ENCODE measurements at regions not wholly inside any gene's neighbourhood (a gene's known extent, or its start where the extent isn't known, plus 50 kb on each side); places are given as distances from the start of the nearest gene placed in this dataset.

DNA sequence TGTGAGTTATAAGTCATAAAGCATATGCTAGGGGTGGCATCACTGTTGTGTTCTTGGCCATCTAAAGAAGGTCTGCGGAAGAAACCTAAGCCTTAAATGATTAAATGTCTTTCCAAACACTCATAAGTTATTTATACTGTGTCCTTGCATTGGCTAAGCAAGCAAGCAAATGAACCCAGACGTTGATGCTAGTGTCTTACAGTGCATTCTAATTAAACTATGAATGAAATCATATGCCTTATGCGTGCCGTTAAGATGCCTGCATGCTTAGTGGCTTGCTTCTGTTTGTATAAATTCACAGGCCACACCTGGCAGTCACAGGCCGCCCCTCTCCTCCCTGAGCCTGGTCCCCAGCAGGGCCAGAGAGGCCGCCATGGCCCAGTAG lies 49.9 kb downstream of the RIN2 start:
- in situ Hi-C loops (cut with HindIII; ENCODE audit: low pct_unique_long_range_greater_than_20kb, low sequenced_read_pairs) = loop anchor here (25.0 kb wide), 1 partner anchor 179 kb away; no protein-coding TSS in a partner anchor
- no peak for DNase-seq (ENCODE audit: low read depth, low spot score)

DNA sequence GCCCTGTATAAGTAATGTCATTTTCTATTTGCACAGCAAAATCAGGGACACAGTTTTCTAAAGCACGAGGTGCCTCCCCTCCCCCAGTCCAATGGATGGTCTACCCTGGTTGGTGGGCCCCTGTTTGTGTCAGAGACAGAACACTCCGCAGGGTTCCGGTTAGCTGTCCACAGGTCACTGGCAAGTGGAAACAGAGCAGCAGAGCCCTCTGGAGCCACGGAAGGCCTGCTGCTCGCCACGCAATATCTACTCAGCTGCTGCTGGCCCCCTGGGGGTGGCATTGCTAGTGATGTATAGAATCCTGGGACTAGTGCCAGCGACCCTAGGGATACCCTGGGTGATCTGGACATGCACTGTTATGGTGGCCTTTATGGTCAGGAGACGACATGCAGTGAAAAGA lies 50.4 kb downstream of the RIN2 start:
- DNase-seq (ENCODE audit: low read depth, low spot score) = no peak
- in situ Hi-C loops (cut with HindIII; ENCODE audit: low pct_unique_long_range_greater_than_20kb, low sequenced_read_pairs) = loop anchor here (25.0 kb wide), 1 partner anchor 179 kb away; no protein-coding TSS in a partner anchor

DNA sequence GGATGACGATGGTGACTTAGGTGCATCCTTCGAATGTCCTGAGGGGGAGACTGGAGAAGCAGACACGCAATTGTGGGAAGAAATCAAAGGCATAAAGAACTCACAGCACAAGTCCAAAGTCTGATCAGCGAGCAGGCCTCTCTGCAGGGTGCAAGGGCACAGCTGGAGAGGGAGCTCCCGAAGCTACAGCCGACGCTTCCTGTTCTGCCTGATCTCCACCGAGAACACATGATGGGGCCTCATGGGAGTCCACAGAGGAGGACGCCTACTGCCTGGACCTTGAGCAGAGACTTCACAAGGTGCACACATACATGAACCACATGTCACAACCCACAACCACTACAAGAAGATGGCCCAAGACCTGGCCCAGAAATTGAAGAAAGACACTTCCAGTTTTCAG lies 51.4 kb downstream of the RIN2 start:
- in situ Hi-C loops (cut with HindIII; ENCODE audit: low pct_unique_long_range_greater_than_20kb, low sequenced_read_pairs) = loop anchor here (25.0 kb wide), 1 partner anchor 178 kb away; no protein-coding TSS in a partner anchor
- no peak for DNase-seq (ENCODE audit: low read depth, low spot score)

DNA sequence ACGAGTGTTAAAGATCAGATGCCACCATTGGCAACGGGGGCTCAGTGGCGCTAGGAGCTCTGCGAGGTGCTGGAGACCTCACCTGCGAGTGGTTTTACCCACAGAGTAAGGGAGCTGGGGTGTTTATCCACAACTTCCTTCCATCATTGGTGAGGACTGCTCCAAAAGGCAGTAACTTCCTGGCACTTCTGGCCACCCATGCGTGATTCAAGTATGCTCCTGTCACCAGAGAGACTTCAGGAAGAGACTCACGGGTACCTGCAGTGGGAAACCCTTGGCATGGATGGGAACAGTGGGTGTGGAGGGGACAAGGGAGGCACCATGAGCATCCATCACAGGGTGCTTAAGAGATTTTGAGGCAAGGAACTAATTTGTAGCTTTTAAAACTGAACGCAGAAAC lies 53.2 kb downstream of the RIN2 start:
- in situ Hi-C loops (cut with HindIII; ENCODE audit: low pct_unique_long_range_greater_than_20kb, low sequenced_read_pairs) = loop anchor here (25.0 kb wide), 1 partner anchor 176 kb away; no protein-coding TSS in a partner anchor
- DNase-seq (ENCODE audit: low read depth, low spot score) = no peak

DNA sequence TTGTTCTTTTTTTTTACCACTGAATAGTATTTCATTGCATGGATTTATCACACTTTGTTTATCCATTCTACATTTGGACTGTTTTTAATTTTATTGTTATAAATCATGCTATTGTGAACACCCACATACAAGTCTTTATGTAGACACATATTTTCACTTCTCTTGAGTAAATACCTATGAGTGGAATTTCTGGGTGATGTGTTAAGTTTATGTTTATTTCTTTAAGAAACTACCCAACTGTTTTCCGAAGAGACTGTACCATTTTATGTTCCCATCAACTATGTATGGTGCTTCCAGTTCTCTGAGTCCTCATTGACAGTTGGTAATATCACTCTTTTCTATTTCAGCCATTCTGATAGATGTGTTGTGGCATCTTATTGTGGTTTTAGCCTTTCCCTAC lies 54.0 kb downstream of the RIN2 start:
- in situ Hi-C loops (cut with HindIII; ENCODE audit: low pct_unique_long_range_greater_than_20kb, low sequenced_read_pairs) = loop anchor here (25.0 kb wide), 1 partner anchor 175 kb away; no protein-coding TSS in a partner anchor
- no peak for DNase-seq (ENCODE audit: low read depth, low spot score)

DNA sequence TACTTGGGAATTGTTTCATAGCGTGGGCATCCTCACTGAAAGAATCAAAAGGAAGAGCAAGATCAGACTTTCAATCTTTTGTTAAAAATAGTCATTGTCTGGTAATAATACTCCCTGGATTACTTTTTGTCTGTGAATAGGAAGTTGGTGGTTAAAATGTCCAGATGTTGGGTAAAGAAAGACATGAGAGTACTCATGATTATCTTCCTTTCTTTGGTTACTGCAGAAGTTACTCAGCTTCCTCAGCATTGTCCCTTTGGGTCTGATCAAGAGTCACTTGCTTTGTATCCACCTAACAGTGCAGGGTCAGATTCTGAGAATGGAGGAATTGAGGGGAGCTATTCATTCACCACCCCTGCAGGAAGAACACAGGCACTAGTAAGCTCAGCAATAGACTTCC lies 54.6 kb downstream of the RIN2 start:
- no peak for DNase-seq (ENCODE audit: low read depth, low spot score)
- in situ Hi-C loops (cut with HindIII; ENCODE audit: low pct_unique_long_range_greater_than_20kb, low sequenced_read_pairs) = loop anchor here (25.0 kb wide), 1 partner anchor 175 kb away; no protein-coding TSS in a partner anchor

DNA sequence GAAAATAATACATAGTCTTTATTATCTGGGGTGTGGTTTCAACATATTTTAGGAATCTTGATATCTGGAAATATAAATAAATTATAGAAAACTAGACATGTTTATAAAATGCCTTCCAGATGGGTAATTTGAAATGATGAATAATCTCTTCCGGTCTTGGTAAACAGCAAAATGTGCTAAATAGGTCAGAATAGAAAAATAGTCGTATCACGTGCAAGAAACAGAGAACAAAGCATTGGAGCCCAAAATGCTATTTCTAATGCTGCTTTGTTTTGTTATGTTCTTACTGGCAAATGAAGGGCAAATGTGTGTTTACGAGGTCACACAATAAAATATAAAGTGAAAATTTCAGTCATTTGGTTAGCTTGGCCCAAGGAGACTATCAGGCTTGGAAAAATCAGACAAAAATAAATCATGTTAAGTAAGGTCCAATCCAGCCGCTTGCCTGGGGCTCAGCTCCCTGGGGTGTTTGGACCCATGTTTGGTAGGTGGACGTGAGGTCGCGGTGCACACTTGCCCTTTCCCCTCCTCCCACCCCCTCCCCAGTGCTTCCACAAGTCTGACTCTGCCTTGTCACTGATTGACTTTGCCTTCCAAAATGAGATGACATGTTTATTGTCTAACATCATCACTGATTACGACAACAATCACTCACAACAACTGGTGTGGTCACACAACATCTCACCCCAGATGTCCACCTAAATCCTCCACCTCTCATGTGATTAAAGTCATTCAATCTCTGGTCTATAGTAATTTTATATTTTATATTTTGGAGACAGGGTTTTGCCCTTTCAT lies 56.0 kb downstream of the RIN2 start:
- DNase-seq (ENCODE audit: low read depth, low spot score) = no peak
- in situ Hi-C loops (cut with HindIII; ENCODE audit: low pct_unique_long_range_greater_than_20kb, low sequenced_read_pairs) = loop anchor here (25.0 kb wide), 1 partner anchor 173 kb away; no protein-coding TSS in a partner anchor

DNA sequence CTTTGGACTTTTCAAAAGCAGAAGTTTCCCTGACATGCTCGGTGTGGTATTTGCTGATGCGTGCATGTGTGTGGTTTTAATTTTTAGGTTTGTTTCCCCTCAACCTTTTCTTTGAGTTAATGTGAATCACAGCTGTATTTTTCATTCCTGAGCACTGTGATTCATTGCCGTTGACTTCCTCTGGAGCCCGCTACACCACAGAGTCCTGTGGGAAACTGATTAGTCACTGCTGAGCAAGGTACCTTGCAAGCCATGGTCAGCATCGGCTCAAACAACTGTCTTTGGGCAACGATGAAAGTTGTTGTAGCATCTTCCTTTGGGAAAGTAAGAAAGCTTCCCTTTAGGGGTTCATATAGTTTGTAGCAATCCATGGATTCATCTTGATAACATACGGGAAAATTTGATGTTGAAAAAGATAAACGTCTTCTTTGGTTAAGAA lies 57.5 kb downstream of the RIN2 start:
- DNase-seq (ENCODE audit: low read depth, low spot score) = peak; percentile 60
- in situ Hi-C loops (cut with HindIII; ENCODE audit: low pct_unique_long_range_greater_than_20kb, low sequenced_read_pairs) = loop anchor here (25.0 kb wide), 1 partner anchor 172 kb away; no protein-coding TSS in a partner anchor

DNA sequence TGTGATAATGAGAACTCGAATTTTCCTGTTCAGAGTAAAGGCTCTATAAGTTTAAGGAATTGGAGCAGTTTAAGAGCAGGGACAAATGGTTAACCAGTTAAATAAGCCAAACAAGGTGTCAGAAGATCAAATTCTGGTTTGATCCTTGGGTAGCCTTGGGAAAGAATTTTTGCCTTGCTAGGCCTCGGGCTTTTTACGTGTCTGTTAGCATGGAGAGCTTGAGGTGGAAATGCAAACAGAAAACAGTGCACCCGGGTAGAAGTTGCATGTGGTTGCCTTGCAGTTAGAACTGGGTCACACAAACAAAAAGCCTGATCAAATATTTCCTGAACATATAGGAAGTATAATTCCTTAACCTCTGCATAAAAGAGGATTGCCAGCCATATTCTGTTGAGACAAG lies 58.3 kb downstream of the RIN2 start:
- in situ Hi-C loops (cut with HindIII; ENCODE audit: low pct_unique_long_range_greater_than_20kb, low sequenced_read_pairs) = loop anchor here (25.0 kb wide), 1 partner anchor 171 kb away; no protein-coding TSS in a partner anchor
- no peak for DNase-seq (ENCODE audit: low read depth, low spot score)

DNA sequence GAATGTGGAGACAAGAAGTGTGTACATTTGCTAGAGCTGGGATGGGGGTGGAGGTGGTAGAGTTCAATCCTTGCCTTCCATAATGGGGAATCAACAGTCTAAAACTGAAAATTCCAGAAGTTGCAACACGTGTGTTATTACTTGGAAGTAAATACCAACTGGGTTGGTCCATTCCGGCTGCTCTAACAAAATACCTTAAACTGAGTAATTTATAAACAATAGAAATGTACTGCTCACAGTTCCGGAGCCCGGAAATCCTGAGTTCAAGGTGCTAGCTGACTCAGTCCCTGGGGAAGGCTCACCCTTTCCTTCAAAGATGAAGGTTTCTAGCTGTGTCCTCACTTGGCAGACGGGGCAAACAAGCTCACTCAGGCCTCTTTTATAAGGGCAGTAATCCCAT lies 59.0 kb downstream of the RIN2 start:
- DNase-seq (ENCODE audit: low read depth, low spot score) = no peak
- in situ Hi-C loops (cut with HindIII; ENCODE audit: low pct_unique_long_range_greater_than_20kb, low sequenced_read_pairs) = loop anchor here (25.0 kb wide), 1 partner anchor 170 kb away; no protein-coding TSS in a partner anchor

DNA sequence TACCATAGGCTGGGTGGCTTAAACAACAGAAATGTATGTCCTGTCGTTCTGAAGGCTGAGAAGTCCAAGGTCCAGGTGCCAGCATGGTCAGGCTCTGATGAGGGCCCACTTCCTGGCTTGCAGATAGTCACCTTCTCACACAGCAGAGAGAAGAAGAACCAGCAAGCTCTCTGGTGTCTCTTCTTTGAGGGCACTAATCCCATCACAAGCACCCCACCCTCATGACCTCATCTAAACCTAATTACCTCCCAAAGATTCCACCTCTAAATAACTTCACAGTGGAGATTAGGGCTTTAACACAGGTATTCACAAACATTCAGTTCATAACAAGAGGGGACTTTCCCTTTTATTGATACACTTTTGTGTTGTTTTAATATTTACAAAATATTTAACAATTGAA lies 61.1 kb downstream of the RIN2 start:
- in situ Hi-C loops (cut with HindIII; ENCODE audit: low pct_unique_long_range_greater_than_20kb, low sequenced_read_pairs) = loop anchor here (25.0 kb wide), 1 partner anchor 168 kb away; no protein-coding TSS in a partner anchor
- DNase-seq (ENCODE audit: low read depth, low spot score) = no peak

DNA sequence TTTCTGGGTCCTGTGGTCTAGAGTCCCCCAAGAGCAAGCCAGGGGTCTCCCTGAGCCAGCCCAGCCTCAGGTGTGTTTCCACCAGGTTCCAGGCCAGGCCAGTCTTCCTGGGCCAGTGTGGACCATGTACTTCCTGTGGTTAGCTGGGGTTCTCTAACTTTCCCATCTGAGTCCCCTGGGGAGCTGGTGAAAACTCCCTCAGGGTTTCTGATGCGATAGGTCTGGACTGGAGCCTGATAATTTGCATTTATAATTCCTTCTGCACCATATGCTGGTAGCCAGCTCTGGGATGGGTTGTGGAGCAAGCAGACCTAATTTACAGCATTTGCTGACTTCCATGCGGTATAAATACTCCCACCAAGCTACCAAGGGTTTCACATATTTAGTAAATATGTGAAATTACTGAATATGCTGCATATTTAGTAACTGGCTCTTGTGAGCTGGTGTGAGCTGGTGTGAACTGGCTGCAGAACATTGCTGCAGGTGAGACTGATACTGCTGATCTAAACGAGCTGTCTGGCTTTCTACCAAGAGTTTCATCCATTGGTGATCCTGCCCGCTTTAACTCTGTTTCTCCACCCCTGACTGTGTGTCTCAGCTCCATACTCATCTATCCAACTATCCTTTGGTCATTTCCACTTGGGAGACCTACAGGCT lies 62.6 kb downstream of the RIN2 start:
- no peak for DNase-seq (ENCODE audit: low read depth, low spot score)
- in situ Hi-C loops (cut with HindIII; ENCODE audit: low pct_unique_long_range_greater_than_20kb, low sequenced_read_pairs) = loop anchor here (25.0 kb wide), 1 partner anchor 167 kb away; no protein-coding TSS in a partner anchor

DNA sequence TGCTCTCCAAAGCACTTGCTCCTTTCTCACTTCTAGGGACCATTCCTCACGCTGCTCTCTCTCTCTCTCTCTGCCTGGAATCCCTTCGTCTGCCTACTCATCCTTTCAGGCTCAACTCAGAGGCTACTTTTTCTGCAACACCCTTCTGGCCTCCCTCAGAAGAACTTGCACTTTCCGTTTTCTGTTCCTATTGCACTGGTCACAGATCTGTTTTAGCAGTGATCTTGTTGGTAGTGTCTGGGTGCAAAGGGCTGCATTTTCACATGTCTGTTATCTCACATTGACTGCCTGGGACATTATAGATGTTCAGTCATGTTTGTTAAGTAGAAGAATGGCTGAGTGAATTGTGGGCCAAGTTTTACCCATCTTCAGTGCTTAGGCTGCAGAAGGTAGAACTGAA lies 63.5 kb downstream of the RIN2 start:
- in situ Hi-C loops (cut with HindIII; ENCODE audit: low pct_unique_long_range_greater_than_20kb, low sequenced_read_pairs) = loop anchor here (25.0 kb wide), 1 partner anchor 166 kb away; no protein-coding TSS in a partner anchor
- DNase-seq (ENCODE audit: low read depth, low spot score) = no peak

DNA sequence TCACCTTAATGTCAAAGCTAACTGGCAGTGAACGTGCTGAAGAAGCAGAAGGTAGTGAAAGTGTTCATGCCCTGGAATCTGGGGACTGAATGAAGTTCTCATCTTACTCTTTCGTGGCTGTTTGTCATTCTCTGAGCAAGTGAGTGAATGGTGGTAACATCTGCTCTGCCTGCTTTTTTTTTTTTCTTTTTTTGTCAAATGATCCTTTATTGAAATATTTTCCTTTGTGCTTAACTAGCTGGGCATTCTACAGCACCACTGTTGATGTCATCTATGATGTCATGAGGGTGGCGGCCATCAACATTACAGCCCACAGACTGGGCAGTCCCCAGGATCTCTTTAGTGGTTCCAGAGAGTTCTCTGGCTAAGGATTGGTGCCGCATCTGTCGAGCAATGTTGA lies 65.2 kb downstream of the RIN2 start:
- in situ Hi-C loops (cut with HindIII; ENCODE audit: low pct_unique_long_range_greater_than_20kb, low sequenced_read_pairs) = loop anchor here (25.0 kb wide), 1 partner anchor 164 kb away; no protein-coding TSS in a partner anchor

DNA sequence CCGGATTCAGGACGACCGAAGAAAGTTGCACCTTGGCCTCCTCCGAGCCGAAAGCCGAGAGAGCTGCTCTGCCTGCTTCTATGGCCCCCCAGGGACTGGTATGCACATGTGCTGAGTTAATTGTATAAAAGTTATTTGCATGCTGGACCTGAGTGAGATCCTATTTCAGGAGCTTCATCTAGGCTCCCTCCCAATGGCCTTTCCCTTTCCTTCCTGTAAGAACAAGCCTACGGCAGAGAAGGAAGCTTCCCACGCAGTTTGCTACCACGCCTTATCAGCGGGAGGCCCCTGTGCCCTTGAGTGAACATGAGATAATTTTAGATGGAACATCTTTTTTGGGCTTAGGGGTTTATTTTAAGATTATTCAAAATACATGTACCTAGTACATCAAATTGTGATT lies 65.9 kb downstream of the RIN2 start:
- in situ Hi-C loops (cut with HindIII; ENCODE audit: low pct_unique_long_range_greater_than_20kb, low sequenced_read_pairs) = loop anchor here (25.0 kb wide), 1 partner anchor 163 kb away; no protein-coding TSS in a partner anchor
- DNase-seq (ENCODE audit: low read depth, low spot score) = no peak

More for the DNA sequence above, 65.2 kb downstream of the RIN2 start:
- no peak for DNase-seq (ENCODE audit: low read depth, low spot score)

DNA sequence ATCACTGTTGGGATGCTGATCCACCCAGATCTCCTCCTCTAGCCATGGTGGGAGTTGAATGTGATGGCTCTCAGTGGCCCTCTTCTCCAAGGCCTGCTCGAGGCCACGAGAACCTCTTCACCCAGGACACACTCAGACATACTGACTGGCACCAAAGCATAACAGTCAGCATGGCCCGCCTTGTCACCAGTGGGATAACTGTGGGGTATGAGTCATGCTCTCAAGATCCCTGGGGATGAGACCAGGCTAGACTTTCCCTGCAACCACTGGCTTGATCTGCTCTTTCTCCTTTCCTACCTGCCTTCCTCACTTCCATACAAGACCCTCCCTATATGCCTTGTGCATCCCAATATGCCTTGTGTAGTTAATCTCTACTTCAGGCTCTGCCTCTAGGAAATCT lies 66.8 kb downstream of the RIN2 start:
- no peak for DNase-seq (ENCODE audit: low read depth, low spot score)
- in situ Hi-C loops (cut with HindIII; ENCODE audit: low pct_unique_long_range_greater_than_20kb, low sequenced_read_pairs) = loop anchor here (25.0 kb wide), 1 partner anchor 162 kb away; no protein-coding TSS in a partner anchor

DNA sequence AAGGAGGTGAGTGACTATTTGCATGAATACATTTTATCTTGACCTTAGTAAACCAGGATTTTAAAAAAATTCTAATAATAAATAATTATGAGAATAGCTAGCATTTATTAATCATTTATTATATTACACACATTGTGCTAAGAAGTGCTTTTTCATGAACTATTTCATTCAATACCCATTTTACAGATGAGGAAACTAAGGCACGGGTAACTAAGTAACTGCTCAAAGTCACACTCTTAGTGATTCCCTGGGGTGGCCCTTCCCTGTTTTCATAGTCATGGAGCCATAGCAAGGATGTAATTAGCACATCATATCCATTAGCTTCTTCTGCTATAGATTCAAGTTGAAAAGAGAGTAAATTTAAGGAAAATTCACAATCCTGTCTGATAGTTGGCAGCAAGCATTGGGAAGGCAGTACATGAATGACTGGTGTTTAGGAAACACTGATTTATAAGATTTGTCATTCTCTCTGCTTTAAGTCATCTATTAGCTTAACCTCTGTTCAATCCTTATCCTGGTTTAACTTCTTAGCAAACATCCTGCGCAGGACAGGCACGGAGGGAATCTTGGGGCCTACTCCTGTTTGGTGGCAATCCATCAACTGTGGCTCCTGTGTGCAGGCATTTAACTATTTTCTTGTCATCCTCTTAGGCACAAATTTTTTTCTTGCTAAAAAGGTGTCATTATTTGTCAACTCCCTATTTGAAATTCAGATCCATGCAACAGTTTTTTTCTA lies 68.3 kb downstream of the RIN2 start:
- in situ Hi-C loops (cut with HindIII; ENCODE audit: low pct_unique_long_range_greater_than_20kb, low sequenced_read_pairs) = no loop called here
- no peak for DNase-seq (ENCODE audit: low read depth, low spot score)
